ENCODE measurements at regions not wholly inside any gene's neighbourhood (a gene's known extent, or its start where the extent isn't known, plus 50 kb on each side); places are given as distances from the start of the nearest gene placed in this dataset.

DNA sequence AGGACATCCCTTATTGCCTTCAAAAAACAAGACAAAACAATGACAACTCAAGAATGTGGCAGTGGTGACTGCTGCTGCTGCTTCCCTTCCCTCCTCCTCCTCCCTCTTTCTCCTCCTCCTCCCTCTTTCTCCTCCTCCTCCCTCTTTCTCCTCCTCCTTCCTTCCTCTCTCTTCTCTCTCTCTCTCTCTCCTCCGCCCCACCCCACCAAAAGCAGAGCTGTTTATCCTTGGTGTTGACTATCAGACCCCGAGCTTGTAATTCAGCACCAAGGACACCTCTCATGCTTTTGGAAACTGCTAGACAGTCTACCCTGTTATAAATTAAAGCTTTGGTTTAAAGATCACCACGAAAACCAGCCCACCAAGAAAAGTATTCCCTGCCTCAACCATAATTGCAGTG, 72.4 kb upstream of the IFNAR2 start:
- DNase-seq, result no peak

DNA sequence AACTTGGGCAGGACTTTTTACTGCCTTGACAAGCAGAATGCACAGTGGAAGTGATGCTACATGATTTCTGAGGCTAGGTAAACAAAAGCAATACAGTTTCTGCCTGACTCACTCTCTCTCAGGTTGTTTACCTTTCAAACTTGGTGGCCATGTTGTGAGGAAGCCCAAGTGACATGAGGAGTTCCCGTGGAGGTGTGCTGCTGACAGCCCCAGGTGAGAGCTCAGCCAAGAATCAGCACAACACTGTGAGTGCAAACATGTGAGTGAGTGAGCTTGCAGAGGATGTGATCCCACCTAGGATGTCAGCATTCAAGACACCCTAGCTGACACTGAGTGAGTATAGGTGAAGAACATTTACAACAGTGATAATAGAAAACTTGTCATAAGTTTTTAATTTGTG, 71.1 kb upstream of the IFNAR2 start:
- DNase-seq, result no peak

DNA sequence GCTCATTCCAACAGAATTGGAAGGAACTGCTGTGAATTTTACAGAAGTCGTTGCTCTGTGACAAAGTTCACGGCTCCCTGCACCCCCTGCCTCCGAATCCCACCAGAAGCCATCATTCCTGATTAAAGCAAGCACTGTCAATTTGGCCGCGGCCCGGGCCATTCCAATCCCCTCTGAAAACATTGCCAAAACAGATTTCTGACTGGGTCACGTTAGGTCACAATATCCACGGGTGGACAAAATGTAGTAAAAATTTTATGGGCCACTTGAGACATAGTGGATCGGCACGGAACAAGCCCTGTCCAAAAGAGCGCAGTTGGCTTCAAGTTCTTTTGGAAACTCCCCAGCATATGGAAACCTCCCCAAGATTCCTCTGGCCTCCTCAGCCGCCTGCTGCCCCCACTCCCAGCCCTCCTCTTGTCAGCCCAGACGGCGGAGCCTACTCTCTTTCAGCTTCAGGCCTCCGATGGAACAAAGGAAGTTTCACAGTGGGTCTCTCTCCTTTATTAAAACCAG, 67.2 kb upstream of the IFNAR2 start:
- DNase-seq, result no peak

DNA sequence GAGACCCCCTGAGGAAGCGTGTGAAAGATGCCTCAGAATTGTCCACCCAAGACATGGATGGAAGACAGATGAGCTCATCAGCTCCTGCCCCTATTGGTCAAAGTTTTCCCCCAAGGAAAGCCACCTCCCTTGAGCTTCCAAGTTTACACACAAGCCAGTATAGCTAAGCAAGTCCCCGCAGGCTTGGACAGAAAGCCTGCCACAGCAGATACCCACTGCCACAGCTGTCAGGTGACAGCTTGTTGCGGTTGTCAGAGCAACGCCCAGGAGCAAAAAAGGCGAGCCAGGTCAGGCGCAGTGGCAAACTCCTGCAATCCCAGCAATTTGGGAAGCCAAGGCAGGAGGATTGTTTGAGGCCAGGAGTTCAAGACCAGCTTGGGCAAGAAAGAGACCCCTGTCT, 60.9 kb upstream of the IFNAR2 start:
- no peak for DNase-seq

DNA sequence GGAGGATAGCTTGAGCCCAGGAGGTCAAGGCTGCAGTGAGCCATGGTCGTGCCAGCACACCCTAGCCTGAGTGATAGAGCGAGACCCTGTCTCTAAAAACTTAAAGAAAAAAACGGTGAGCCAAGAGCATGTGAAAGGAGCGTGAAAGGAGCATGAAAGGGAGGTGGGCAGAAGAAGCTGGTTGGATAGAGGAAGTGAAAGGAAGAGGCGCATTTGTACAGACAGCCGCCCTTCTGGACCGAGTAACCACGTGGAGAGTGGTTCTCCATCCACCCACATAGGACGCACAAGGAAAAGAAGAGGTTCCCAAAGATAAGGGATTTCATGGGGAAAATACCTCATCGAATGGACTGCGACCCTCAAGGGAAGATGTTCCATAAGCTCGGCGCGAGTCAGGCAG, 60.4 kb upstream of the IFNAR2 start:
- no peak for DNase-seq

DNA sequence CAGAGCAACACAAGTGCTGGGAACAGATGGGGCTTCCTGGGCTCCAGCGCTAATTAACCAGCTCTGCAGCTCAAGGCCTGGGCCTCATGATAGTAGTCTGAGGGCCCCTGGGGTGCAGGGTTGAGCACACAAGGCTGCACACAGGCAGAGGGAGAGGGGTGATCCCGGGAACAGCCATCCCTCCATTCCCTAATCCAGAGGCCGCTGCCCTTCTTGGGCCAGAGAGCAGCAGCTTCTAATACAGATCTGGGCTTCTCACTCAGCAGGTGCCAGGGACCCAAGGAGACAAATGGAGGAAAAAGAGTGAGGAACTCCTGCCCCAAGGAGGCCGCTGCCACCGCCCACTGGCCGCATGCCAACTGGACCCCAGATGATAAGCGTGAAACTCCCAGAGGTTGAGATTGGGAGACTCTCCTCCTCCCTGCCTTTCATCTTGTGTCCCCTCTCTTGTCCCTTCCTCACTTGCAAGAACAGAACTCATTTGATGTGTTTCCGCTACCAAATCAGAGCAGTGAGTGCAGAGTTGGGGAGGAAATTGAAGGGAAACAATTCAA, 58.0 kb upstream of the IFNAR2 start:
- DNase-seq, result no peak

DNA sequence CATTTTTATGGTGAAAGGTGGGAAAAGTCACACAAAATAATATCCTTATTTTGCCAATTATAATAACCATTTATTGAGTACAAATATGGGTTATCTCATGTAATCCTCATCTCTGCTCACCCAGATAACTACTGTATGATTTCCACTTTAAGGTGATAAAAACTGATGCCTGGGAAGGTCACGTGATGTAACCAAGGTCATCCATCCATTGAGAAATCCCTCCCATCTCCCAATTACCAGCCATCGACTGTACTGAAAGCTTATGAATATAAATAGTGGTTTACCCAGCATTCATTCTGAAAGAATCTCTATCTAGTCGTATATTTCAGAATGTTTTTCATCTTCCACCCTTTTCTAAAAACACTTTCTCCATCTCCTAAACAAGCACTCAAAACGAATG, 55.0 kb upstream of the IFNAR2 start:
- no peak for DNase-seq
